ENCODE measurements at regions not wholly inside any gene's neighbourhood (a gene's known extent, or its start where the extent isn't known, plus 50 kb on each side); places are given as distances from the start of the nearest gene placed in this dataset.
A peak's percentile ranks its signal among the peaks of the same experiment; 100 is the strongest.

GRCh38 chr5:153880106-153880505 lies 158.6 kb downstream of the FAM114A2 start:
- peak; percentile 4 for DNase-seq (ENCODE audit: low spot score)

GRCh38 chr5:153879596-153879995 lies 159.1 kb downstream of the FAM114A2 start:
- DNase-seq (ENCODE audit: low spot score), result no peak

GRCh38 chr5:153866176-153866575 lies 172.5 kb downstream of the FAM114A2 start:
- no peak for DNase-seq (ENCODE audit: low spot score)

GRCh38 chr5:153865016-153865415 lies 173.7 kb downstream of the FAM114A2 start:
- no peak for DNase-seq (ENCODE audit: low spot score)

- DNase-seq (ENCODE audit: low spot score), result no peak
Measured at GRCh38 chr5:153863951-153864350, 174.8 kb downstream of the FAM114A2 start.

Data from NAMALWA (cell line).